BJ (cell line): ENCODE measurements at regions not wholly inside any gene's neighbourhood (a gene's known extent, or its start where the extent isn't known, plus 50 kb on each side); places are given as distances from the start of the nearest gene placed in this dataset.
"Not testable (repeated sequence)": the region's sequence is repeated elsewhere in the genome, so short reads cannot be mapped to it uniquely, and the experiment has no call there.

Experiments used
- CTCF ChIA-PET: fragments of 350-600 bp; formaldehyde crosslinking; extraction: SDS; loops from one replicate; lab custom pipeline; 2021; ENCODE audit warnings: antibody characterized with exemption, inconsistent platforms; lab: Yijun Ruan, JAX
- POLR2A ChIA-PET: fragments of 300-600 bp; sonication (Branson Sonifier 250); formaldehyde crosslinking; extraction: SDS; loops from one replicate; lab custom pipeline; 2021; ENCODE audit warnings: antibody characterized with exemption; lab: Charles Lee
- DNase-seq: peaks from one replicate; pipeline ENCODE4 v3.0.0-alpha.2; 2011; ENCODE audit warnings: low read depth
- H3K27me3 ChIP-seq: 2 replicates; pipeline ENCODE4 v1.6.0; 2011; ENCODE audit warnings: low read length; ENCODE audit not compliant: control insufficient read depth, insufficient read depth
- H3K36me3 ChIP-seq: 2 replicates; pipeline ENCODE4 v1.5.1; 2011; ENCODE audit warnings: low read length; ENCODE audit not compliant: control insufficient read depth, insufficient read depth
- H3K4me3 ChIP-seq: 2 replicates; pipeline ENCODE4 v1.5.1; 2011; ENCODE audit warnings: low read depth, mild to moderate bottlenecking, control low read depth, low read length
- TF ChIP-seq, protein P1 (sequence below): IDR thresholded peaks from 2 replicates; pipeline ENCODE4 v1.5.1; 2011; ENCODE audit warnings: low read depth, mild to moderate bottlenecking, control low read depth, inconsistent platforms, low read length, moderate library complexity; ENCODE audit not compliant: insufficient read depth

- ChIA-PET POLR2A (no interaction called here), CTCF (no interaction called here)
Measured at GRCh38 chr7:115332691-115333090, 410.8 kb downstream of the MDFIC start.

DNA sequence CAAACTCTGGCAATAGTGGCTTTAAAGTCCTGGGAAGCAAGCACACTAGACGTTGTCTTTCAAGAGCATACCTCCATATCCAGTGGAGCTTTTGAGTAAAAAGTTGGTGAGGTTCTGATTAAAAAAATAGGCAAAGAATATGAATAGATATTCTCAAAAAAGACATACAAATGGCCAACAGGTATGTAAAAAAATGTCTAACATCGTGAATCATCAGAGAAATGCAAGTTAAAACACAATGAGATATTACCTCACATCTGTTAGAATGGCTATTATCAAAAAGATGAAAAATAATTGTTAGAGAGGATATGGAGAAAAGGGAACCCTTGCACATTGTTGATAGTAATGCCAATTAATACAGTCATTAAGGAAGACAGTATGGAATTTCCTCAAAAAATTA is 407.1 kb downstream of the MDFIC start:
- TF ChIP-seq, protein P1, sequence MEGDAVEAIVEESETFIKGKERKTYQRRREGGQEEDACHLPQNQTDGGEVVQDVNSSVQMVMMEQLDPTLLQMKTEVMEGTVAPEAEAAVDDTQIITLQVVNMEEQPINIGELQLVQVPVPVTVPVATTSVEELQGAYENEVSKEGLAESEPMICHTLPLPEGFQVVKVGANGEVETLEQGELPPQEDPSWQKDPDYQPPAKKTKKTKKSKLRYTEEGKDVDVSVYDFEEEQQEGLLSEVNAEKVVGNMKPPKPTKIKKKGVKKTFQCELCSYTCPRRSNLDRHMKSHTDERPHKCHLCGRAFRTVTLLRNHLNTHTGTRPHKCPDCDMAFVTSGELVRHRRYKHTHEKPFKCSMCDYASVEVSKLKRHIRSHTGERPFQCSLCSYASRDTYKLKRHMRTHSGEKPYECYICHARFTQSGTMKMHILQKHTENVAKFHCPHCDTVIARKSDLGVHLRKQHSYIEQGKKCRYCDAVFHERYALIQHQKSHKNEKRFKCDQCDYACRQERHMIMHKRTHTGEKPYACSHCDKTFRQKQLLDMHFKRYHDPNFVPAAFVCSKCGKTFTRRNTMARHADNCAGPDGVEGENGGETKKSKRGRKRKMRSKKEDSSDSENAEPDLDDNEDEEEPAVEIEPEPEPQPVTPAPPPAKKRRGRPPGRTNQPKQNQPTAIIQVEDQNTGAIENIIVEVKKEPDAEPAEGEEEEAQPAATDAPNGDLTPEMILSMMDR = no peak
- CTCF ChIA-PET = interaction anchor here (0.9 kb wide), 1 partner anchor 10 kb away, joined by 3 read pairs; no protein-coding TSS in a partner anchor
- POLR2A ChIA-PET = no interaction called here
- no peaks in the 10 kb centered on the region for H3K27me3 ChIP-seq
- DNase-seq = no peak
- no peaks in the 10 kb centered on the region for H3K36me3 ChIP-seq
- no peak overlapping the region for H3K4me3 ChIP-seq

More at GRCh38 chr7:115332691-115333090, 410.8 kb downstream of the MDFIC start:
- Histone ChIP-seq H3K4me3 (no peak overlapping the region), H3K27me3 (no peaks in the 10 kb centered on the region), H3K36me3 (no peaks in the 10 kb centered on the region)
- no peak for DNase-seq
- TF ChIP-seq, protein P1 = no peak

GRCh38 chr7:115328018-115328417 is 406.1 kb downstream of the MDFIC start:
- POLR2A ChIA-PET = no interaction called here
- TF ChIP-seq, protein P1 = no peak
- no peaks in the 10 kb centered on the region for H3K27me3 ChIP-seq
- CTCF ChIA-PET = interaction anchor here (0.9 kb wide), 1 partner anchor 11 kb away, joined by 3 read pairs; no protein-coding TSS in a partner anchor
- H3K36me3 ChIP-seq = no peaks in the 10 kb centered on the region
- DNase-seq = no peak
- H3K4me3 ChIP-seq = no peak overlapping the region

DNA sequence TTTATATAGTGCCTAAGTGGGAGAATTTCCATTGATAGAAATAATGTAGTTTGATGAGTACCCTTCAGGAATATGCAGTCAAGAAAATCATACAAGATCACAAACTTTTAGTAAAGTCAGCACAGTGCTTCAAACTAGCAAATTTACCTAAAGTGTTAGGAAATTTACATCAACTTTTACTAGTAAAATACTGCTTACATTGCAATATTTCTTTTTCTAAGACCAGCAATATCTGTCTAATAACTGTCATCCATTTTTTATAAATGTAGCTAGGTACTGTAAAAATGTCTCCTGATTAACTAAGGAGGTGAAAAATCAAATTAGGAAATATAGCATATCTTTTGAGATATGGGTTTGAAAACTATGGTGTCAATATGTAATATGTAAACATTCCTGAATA is 405.4 kb downstream of the MDFIC start:
- H3K36me3 ChIP-seq = no peaks in the 10 kb centered on the region
- H3K27me3 ChIP-seq = no peaks in the 10 kb centered on the region
- CTCF ChIA-PET = interaction anchor here (1.0 kb wide), 1 partner anchor 71 kb away, joined by 3 read pairs; no protein-coding TSS in a partner anchor
- no peak for DNase-seq
- no peak overlapping the region for H3K4me3 ChIP-seq
- TF ChIP-seq, protein P1 = no peak
- POLR2A ChIA-PET = no interaction called here

DNA sequence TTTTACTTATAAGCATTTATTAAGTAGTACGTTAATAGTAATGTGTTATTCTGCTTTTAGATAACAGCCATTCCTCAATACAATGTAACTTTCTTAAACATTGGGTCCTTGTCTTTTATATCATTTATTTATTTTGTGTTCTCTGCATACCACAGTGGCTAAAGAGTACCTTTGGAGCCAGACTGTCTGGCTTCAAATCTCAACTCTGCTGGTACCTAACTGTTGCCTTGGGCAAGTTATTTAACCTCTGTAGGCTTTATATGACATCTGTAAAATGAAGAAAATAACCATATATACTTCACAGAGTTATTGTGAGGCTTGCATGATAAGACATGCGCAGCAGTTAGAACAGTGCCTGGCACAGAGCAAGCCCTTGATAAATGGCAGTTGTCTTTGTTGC is 397.6 kb downstream of the MDFIC start:
- POLR2A ChIA-PET = no interaction called here
- CTCF ChIA-PET = no interaction called here
- no peak for DNase-seq
- H3K36me3 ChIP-seq = no peaks in the 10 kb centered on the region
- TF ChIP-seq, protein P1 = no peak
- no peak overlapping the region for H3K4me3 ChIP-seq
- H3K27me3 ChIP-seq = no peaks in the 10 kb centered on the region

- POLR2A ChIA-PET, H3K4me3 ChIP-seq, DNase-seq, H3K36me3 ChIP-seq, CTCF ChIA-PET, H3K27me3 ChIP-seq: not testable (repeated sequence)
Measured at GRCh38 chr7:115310316-115310715, 388.4 kb downstream of the MDFIC start.
